ENCODE measurements at regions not wholly inside any gene's neighbourhood (a gene's known extent, or its start where the extent isn't known, plus 50 kb on each side); places are given as distances from the start of the nearest gene placed in this dataset.
A peak's percentile ranks its signal among the peaks of the same experiment; 100 is the strongest.

GRCh38 chr1:187091666-187092065 lies 262.9 kb downstream of the PLA2G4A start:
- no peak for DNase-seq (ENCODE audit: low read depth)

GRCh38 chr1:187092104-187092503 lies 263.4 kb downstream of the PLA2G4A start:
- no peak for DNase-seq (ENCODE audit: low read depth)

- DNase-seq (ENCODE audit: low read depth), result peak; percentile 11
Measured at GRCh38 chr1:187096689-187097088, 267.9 kb downstream of the PLA2G4A start.

- no peak for DNase-seq (ENCODE audit: low read depth)
Measured at GRCh38 chr1:187110351-187110750, 281.6 kb downstream of the PLA2G4A start.

DNA sequence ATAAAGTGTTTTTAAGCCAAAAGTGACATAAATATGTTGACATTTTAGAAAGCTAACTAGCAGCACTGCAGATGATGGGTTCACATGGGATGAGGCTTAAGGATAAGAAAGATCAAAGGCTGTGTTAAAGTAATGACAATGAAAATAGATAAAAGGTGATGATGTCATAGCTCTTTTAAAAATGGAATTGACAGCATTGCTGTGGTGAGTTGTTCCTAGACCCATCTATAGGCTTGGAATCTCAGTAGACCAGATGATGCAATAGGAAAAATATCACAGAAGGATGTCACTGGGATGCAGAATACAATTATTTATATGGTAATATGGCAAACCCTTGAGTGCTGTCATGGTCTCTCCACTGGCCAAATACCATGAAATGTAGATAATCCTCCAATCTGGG lies 286.0 kb downstream of the PLA2G4A start:
- no peak for DNase-seq (ENCODE audit: low read depth)

DNA sequence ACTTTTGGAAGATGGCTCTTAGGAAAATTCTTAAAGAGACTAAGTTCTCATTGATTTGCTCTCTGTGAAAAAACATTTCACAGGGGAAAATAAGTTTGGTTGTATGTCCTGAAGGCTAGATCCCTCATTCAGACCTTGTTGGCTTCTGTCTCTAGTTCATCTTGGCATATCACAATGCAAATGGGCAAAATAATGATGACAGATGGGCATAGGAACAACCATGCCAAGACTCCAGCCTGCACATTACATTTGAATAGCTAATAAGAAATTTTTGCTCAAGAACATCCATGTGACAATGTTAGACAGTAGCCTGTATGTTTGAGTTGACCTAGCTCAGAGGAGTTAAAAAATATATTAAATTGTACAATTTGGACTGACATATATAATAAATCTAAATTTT lies 292.9 kb downstream of the PLA2G4A start:
- no peak for DNase-seq (ENCODE audit: low read depth)

DNA sequence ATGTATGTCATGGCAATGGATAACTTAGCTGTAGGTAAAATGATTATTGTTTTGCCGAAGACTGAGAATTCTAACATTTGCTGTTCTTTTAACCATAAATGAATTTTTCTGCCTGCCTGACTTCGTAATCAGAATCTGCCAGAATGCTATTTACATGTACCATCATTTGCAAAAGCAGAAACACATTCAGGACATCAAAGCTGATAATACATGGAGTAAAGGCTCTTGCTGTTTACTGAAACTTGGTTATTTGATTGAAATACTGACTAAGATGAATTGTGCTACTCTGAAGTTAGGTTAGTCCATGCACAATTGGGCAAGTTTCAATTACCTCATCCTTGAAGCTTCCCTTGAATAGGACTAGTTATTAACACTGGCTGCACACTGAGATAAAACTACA lies 293.8 kb downstream of the PLA2G4A start:
- no peak for DNase-seq (ENCODE audit: low read depth)

GRCh38 chr1:187129132-187129531 lies 300.4 kb downstream of the PLA2G4A start:
- DNase-seq (ENCODE audit: low read depth), result no peak

DNA sequence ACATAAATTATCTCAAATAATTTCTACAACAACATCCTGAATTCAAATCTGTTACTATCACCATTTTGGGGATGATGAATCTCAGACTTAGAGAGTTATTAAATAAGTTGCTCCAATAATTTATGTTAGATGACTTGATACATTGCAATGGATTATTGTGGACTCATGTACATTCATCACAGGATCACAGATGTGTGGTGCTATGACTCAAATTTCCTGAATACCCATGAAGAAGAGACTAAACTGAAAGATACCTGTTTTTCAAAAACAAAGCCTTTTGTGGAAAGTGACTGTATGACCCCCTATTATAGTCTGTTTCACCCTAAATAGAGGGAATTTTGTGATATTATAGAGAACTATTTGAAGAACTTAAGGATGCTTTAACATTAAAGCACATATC lies 315.0 kb downstream of the PLA2G4A start:
- DNase-seq (ENCODE audit: low read depth), result no peak

- DNase-seq (ENCODE audit: low read depth), result no peak
Measured at GRCh38 chr1:187146388-187146787, 317.6 kb downstream of the PLA2G4A start.

GRCh38 chr1:187151555-187151954 lies 322.8 kb downstream of the PLA2G4A start:
- no peak for DNase-seq (ENCODE audit: low read depth)

GRCh38 chr1:187153047-187153446 lies 324.3 kb downstream of the PLA2G4A start:
- no peak for DNase-seq (ENCODE audit: low read depth)

DNA sequence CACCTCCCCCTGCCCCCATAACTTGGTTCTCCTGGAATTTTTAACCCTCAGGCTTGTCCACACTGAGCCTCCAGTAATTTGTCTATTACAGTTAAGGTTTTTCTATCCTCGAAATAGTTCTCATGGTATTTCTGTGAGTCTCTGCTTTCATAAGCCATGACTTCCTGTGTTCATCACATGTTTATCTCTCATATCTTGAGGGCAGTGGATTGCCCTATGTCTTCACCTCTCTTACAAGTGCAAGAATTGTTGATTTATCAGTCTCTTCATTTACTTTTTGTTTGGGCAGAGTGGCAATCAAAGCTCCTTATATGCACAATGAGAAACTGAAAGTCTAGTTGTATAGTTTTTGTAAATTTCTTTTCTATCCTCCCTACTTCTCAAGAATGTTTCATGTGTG lies 328.4 kb downstream of the PLA2G4A start:
- no peak for DNase-seq (ENCODE audit: low read depth)

GRCh38 chr1:187157552-187157951 lies 328.8 kb downstream of the PLA2G4A start:
- no peak for DNase-seq (ENCODE audit: low read depth)

GRCh38 chr1:187167555-187167954 lies 338.8 kb downstream of the PLA2G4A start:
- no peak for DNase-seq (ENCODE audit: low read depth)

GRCh38 chr1:187168297-187168696 lies 339.5 kb downstream of the PLA2G4A start:
- no peak for DNase-seq (ENCODE audit: low read depth)

DNA sequence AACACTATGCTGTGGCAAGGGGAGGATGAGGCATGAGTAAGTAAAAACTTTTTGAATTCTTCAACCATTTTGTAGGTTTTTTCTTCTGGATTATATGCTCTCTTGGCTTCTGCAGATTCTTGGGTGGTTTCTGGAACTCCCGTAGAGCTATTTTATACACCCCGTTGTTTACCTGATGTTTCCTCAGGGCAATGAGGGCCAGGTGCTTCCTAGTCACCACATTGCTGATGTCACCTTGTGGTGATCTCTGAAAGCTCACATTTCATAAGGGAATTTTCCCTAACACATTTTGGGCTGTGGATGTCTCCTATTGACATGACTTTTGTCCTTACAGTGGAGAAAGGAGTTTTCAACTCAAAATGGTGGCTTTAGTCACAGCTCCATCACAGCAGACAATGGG lies 356.6 kb downstream of the PLA2G4A start:
- DNase-seq (ENCODE audit: low read depth), result no peak

GRCh38 chr1:187197685-187198084 lies 368.9 kb downstream of the PLA2G4A start:
- no peak for DNase-seq (ENCODE audit: low read depth)

DNA sequence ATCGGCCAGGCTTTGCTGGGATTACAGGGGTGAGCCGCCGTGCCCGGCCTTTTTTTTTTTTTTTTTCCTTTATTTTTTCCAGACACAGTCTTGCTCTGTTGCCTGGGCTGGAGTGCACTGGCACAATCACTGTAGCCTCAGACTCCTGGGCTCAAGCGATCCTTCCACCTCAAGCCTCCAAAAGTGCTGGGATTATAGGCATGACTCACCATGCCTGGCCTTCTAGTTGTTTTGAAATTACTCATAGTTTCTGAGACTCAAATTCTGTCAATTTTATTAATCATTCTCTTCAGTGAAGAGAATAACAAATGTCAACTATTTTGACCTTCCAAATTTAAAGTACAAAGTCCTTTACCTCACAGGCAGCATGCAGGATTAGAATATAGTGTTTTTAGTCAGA lies 374.5 kb downstream of the PLA2G4A start:
- peak; percentile 49 for DNase-seq (ENCODE audit: low read depth)

- no peak for DNase-seq (ENCODE audit: low read depth)
Measured at GRCh38 chr1:187212377-187212776, 383.6 kb downstream of the PLA2G4A start.

DNA sequence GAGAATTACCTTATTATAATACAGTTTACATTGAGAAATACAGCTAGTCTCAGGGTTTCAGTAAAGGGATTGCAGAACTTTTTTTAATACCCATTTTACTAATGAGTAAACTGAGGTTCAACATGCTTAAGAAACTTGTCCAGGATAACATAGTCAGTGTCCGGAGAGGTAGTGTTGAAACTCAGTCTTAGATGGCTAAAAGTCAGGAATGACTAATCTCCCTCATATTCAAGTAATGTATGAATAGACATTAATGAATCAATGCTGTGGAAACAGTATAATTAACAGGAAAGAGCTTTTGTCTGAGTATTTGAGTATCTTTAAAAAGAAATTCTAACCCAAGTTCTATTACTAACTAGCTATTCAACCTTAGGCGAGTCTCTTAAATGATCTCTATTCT lies 397.6 kb downstream of the PLA2G4A start:
- DNase-seq (ENCODE audit: low read depth), result peak; percentile 44

DNA sequence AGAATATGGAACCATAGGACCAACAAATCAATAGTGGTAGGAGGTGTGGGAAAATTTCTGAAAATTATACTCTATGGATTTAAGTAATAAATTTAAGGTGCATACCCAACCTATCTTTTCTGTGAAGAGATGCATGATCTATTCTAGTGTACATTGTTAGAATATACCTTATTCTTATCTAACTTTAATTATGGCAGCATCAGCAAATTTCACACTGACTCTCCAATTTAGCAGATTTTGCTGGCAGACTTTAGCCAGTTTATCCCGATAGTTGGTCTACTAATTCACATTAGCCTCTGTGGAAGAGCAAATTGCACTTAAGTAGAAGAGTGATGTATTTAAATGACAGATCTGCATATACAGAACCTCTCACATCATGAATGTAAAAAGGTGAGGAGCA lies 400.0 kb downstream of the PLA2G4A start:
- no peak for DNase-seq (ENCODE audit: low read depth)

GRCh38 chr1:187229496-187229895 lies 400.7 kb downstream of the PLA2G4A start:
- DNase-seq (ENCODE audit: low read depth), result no peak

DNA sequence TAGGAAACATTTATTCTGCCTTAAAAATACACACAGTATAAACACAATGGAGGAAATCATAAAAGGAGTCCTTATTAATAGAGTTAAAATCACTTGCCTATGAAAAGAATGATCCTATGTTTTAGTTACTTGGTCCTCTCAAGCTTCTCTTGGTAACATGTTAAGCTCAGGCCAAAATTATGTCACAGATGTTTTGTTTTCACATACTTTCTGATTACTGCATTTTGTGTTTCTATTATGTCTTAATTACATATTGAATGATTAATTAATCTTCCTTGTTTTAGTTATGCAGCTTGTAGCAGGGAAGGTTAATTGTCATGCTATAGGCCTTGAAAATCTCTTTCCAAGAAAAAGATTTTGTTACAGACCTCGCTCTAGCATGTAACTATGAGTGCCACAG lies 406.0 kb downstream of the PLA2G4A start:
- no peak for DNase-seq (ENCODE audit: low read depth)

GRCh38 chr1:187236199-187236598 lies 407.4 kb downstream of the PLA2G4A start:
- no peak for DNase-seq (ENCODE audit: low read depth)

Measured in HS-5 (cell line).